Tibial nerve (tissue), 3 donors: ENCODE measurements at regions not wholly inside any gene's neighbourhood (a gene's known extent, or its start where the extent isn't known, plus 50 kb on each side); places are given as distances from the start of the nearest gene placed in this dataset.
A peak's percentile ranks its signal among the peaks of the same experiment; 100 is the strongest.

Source experiments
- CTCF ChIP-seq, 5 experiments: fragments of 200-600 bp in 3 of 5; fragments of 450-650 bp in 2 of 5; sonication (generic) in 3 of 5; IDR thresholded peaks; one replicate each; pipeline ENCODE4 v1.5.1; 2016 to 2019; ENCODE audit warnings: antibody characterized with exemption in 5 of 5, mild to moderate bottlenecking in 3 of 5, moderate library complexity in 2 of 5
- POLR2A ChIP-seq, 2 donors: fragments of 450-650 bp; IDR thresholded peaks; one replicate each; pipeline ENCODE4 v1.6.1; 2017; ENCODE audit warnings: antibody characterized with exemption in 2 of 2, mild to moderate bottlenecking in 2 of 2, moderate library complexity in 2 of 2

- no peak for TF ChIP-seq POLR2A (IDR thresholded peaks at IDR 0.05)
- TF ChIP-seq CTCF (IDR thresholded peaks at IDR 0.05) = peak in 3 of 5 experiments; percentile 10 to 49 (median 25)
Measured at GRCh38 chr6:137571854-137572253, 77.7 kb upstream of the OLIG3 start.
